Renal cortex interstitium (tissue), 11 donors: ENCODE measurements at regions not wholly inside any gene's neighbourhood (a gene's known extent, or its start where the extent isn't known, plus 50 kb on each side); places are given as distances from the start of the nearest gene placed in this dataset.

Experiments
- DNase-seq, 11 donors: peaks; one replicate each; pipeline ENCODE4 v3.0.0-alpha.2; 2013; ENCODE audit warnings: low read depth in 9 of 11, low spot score in 4 of 11; ENCODE audit errors: extremely low read depth in 1 of 11

GRCh38 chr19:31223740-31224534, 125.3 kb downstream of the TSHZ3 start:
- peak in 2 of 11 donors; percentile 17 to 27 for DNase-seq

- no peak for DNase-seq
Measured at GRCh38 chr19:31220540-31220939, 128.7 kb downstream of the TSHZ3 start.

- no peak for DNase-seq
Measured at GRCh38 chr19:31214997-31215396, 134.2 kb downstream of the TSHZ3 start.

GRCh38 chr19:31214086-31214485, 135.2 kb downstream of the TSHZ3 start:
- peak in 2 of 11 donors; percentile 31 to 42 for DNase-seq

GRCh38 chr19:31211088-31211487, 138.1 kb downstream of the TSHZ3 start:
- DNase-seq: no peak

- DNase-seq: no peak
Measured at GRCh38 chr19:31205887-31206518, 143.2 kb downstream of the TSHZ3 start.

GRCh38 chr19:31204115-31204514, 145.1 kb downstream of the TSHZ3 start:
- no peak for DNase-seq

DNA sequence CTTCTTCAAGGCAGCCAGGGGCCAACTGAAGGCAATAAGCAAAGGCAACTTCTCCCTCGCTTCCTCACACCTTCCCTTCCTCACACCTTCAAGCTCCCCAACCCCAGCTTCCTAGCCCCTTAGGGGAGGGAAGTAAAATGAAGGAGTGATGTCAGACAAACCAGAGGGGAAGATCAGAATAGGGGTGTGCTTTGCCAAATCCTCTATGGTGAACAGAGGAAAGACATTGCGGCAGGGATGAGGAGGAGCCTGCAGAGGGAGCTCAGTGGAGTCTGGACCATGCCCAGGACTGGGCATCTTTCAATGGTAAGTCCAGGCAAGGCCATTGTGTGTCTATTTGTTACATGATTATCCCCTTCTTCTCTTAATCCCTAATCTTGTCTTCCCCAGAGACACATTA, 164.0 kb downstream of the TSHZ3 start:
- no peak for DNase-seq

DNA sequence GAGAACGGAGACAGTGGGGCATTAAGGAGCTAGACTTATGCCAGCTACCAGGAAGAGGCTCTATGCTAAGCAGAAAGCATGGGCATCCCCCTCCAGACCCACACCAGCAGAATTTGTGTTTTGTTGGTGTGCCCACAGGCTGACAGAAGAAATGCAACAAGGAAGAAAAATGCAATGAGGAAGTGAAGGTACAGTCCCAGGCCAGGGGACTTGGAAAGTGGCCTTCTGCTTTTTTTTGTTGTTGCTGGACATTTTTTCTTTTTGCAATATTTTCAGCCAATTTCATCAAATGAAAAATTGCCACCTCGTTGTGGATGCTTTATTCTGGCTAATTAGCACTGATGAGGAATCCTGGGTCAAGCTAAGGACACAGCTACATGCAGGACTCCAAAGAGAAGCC, 167.7 kb downstream of the TSHZ3 start:
- no peak for DNase-seq

DNA sequence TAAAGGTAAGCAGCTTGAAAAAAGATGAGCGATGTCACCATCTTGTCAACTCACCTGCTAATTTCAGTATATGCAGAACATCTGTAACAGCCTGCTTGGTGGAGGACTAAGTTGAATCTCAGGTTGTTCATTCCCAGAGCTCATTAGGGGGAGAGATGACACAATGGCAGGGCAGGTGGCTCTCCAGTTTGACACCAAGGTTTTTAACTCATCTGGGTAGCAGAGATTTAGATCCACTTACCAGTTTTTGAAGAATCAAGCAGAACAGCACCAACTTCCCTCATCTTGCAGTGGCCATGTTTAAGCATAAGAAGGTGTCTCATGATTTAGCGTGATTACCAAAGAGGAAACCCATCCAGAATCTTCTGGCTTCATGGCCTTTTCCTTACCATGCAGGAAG, 168.3 kb downstream of the TSHZ3 start:
- no peak for DNase-seq

DNA sequence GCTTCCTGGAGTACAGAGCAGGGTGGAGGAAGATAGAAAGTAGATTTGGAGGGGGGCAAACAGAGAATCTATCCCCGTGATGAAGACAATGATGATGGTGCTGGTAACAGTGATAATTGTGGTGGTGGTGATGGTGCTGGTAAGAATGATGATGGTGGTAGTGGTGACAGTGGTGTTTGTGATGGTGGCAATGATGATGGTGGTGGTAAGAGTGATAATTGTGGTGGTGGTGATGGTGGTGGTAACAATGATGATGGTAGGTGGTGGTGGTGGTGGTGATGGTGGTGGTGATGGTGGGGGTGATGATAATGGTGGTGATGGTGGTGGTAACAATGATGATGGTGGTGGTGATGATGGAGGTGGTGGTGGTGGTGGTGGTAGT, 169.8 kb downstream of the TSHZ3 start:
- DNase-seq: no peak

GRCh38 chr19:31178833-31179470, 170.3 kb downstream of the TSHZ3 start:
- no peak for DNase-seq

GRCh38 chr19:31177246-31177645, 172.0 kb downstream of the TSHZ3 start:
- DNase-seq: no peak

DNA sequence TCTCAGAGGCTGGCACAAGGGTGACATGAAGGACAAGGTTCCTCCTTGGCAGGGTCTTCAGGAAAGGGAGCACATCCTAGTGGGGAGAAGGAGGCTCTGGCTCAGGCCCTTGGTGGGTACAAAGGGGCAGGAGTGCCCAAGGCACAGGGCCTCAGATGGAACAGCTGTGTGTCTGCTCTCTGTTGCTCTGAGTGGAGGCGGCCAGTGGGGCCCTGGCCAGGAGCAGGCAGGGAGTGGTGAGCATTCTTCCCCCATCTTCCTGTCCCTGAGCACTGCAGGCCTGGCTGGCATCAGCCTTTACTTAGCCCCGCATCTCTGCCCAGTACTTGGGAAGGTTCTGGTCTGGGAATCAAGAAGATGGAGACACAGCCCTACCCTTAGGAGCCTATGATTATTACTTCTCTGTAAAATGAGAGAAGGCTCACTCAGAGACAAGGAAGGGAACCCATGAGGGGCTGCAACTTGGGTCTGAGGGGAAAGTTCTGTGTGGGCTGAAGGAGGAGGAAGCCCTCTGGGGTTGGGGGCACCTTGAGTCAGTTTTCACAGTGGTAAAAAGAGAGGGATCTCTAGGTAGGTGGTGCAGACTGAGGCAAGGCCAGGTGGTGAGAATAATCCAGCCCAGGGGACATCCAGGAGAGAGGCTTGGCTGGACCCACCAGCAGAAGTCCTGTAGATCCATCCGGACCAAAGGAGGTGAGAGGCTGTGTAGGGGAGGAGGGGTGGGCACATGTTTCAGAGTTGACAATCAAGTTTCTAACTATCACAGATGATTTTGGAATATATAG, 173.5 kb downstream of the TSHZ3 start:
- DNase-seq: no peak

DNA sequence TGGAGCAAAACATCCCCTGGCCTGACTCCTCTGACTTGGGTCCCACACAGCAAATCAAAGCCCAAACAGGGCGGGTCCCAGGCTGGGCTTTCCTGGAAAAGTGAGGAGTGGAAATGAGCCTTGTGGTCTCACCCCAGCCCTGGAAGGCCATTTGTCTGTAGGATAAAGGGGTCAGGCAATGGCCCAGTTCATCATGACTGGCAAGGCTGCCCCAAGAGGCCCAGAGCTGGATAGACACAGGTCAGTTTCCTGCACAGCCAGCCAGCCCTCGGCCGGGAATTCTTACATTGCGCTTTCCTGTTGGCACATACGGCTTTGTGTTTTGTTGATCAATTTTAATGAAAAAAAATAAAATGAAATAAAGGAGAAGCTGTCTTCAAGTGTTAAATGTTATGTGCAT, 174.3 kb downstream of the TSHZ3 start:
- no peak for DNase-seq

- DNase-seq: no peak
Measured at GRCh38 chr19:31173991-31174390, 175.2 kb downstream of the TSHZ3 start.

- DNase-seq: no peak
Measured at GRCh38 chr19:31171936-31172335, 177.3 kb downstream of the TSHZ3 start.

- no peak for DNase-seq
Measured at GRCh38 chr19:31170046-31170445, 179.2 kb downstream of the TSHZ3 start.

- DNase-seq: no peak
Measured at GRCh38 chr19:31168106-31168625, 181.1 kb downstream of the TSHZ3 start.
